ENCODE measurements at regions not wholly inside any gene's neighbourhood (a gene's known extent, or its start where the extent isn't known, plus 50 kb on each side); places are given as distances from the start of the nearest gene placed in this dataset.

DNA sequence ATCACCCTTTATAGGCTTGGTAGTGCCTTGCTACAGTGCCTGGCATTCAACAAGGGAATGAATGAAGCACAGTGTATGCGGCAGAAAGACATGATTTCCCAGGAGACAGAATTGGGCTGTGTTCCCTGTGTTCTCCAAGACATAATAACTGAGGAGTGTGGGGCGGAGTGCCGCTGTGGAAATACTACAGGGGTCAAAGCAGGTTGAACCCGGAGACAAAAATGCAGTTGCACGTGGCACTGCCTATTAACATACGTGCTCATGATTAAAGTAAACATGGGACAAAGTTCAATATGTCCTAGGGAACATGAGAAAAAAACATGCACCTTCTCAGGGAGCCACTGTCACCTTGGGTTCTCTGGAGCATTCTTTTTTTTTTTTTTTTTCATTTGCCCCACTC lies 820.8 kb downstream of the RPA4 start:
- TF ChIP-seq POLR2AphosphoS5 (IDR thresholded peaks at IDR 0.05) (no peak), POLR2A (IDR thresholded peaks at IDR 0.05; ENCODE audit: low read depth) (no peak)
- TF ChIP-seq, protein P1, sequence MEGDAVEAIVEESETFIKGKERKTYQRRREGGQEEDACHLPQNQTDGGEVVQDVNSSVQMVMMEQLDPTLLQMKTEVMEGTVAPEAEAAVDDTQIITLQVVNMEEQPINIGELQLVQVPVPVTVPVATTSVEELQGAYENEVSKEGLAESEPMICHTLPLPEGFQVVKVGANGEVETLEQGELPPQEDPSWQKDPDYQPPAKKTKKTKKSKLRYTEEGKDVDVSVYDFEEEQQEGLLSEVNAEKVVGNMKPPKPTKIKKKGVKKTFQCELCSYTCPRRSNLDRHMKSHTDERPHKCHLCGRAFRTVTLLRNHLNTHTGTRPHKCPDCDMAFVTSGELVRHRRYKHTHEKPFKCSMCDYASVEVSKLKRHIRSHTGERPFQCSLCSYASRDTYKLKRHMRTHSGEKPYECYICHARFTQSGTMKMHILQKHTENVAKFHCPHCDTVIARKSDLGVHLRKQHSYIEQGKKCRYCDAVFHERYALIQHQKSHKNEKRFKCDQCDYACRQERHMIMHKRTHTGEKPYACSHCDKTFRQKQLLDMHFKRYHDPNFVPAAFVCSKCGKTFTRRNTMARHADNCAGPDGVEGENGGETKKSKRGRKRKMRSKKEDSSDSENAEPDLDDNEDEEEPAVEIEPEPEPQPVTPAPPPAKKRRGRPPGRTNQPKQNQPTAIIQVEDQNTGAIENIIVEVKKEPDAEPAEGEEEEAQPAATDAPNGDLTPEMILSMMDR (IDR thresholded peaks at IDR 0.05) = no peak

Data from esophagus muscularis mucosa (tissue), 3 donors.